ENCODE measurements at regions not wholly inside any gene's neighbourhood (a gene's known extent, or its start where the extent isn't known, plus 50 kb on each side); places are given as distances from the start of the nearest gene placed in this dataset.

- DNase-seq (ENCODE audit: low read depth) = no peak
- no peak for TF ChIP-seq CTCF (conservative IDR thresholded peaks at IDR 0.05; ENCODE audit: low read length)
- no peak overlapping the region for H3K4me3 ChIP-seq (ENCODE audit: low read length)
Observed at GRCh38 chr13:40490086-40490758, 176.2 kb downstream of the FOXO1 start.

- DNase-seq (ENCODE audit: low read depth) = no peak
- no peak for TF ChIP-seq CTCF (conservative IDR thresholded peaks at IDR 0.05; ENCODE audit: low read length)
- H3K4me3 ChIP-seq (ENCODE audit: low read length) = no peak overlapping the region
Observed at GRCh38 chr13:40492511-40492910, 173.9 kb downstream of the FOXO1 start.

- DNase-seq (ENCODE audit: low read depth) = no peak
- TF ChIP-seq CTCF (conservative IDR thresholded peaks at IDR 0.05; ENCODE audit: low read length) = no peak
- H3K4me3 ChIP-seq (ENCODE audit: low read length) = no peak overlapping the region
Observed at GRCh38 chr13:40494513-40494912, 171.9 kb downstream of the FOXO1 start.

- no peak overlapping the region for H3K4me3 ChIP-seq (ENCODE audit: low read length)
- no peak for DNase-seq (ENCODE audit: low read depth)
- TF ChIP-seq CTCF (conservative IDR thresholded peaks at IDR 0.05; ENCODE audit: low read length) = no peak
Observed at GRCh38 chr13:40494946-40495620, 171.4 kb downstream of the FOXO1 start.

GRCh38 chr13:40495621-40496001, 170.8 kb downstream of the FOXO1 start:
- DNase-seq (ENCODE audit: low read depth) = no peak
- no peak overlapping the region for H3K4me3 ChIP-seq (ENCODE audit: low read length)
- no peak for TF ChIP-seq CTCF (conservative IDR thresholded peaks at IDR 0.05; ENCODE audit: low read length)

- H3K4me3 ChIP-seq (ENCODE audit: low read length) = no peak overlapping the region
- no peak for TF ChIP-seq CTCF (conservative IDR thresholded peaks at IDR 0.05; ENCODE audit: low read length)
- no peak for DNase-seq (ENCODE audit: low read depth)
Observed at GRCh38 chr13:40496035-40496810, 170.2 kb downstream of the FOXO1 start.

Measured in AG10803 (cell line).